ENCODE measurements at regions not wholly inside any gene's neighbourhood (a gene's known extent, or its start where the extent isn't known, plus 50 kb on each side); places are given as distances from the start of the nearest gene placed in this dataset.

- TF ChIP-seq GTF2B (IDR thresholded peaks at IDR 0.05; ENCODE audit: extremely low read depth, insufficient read length) (no peak), ZNF253 (CRISPR knock-in tag; conservative IDR thresholded peaks at IDR 0.05) (no peak), HDAC6 (IDR thresholded peaks at IDR 0.05; ENCODE audit: low read depth, low read length) (no peak), TRIM28 (IDR thresholded peaks at IDR 0.05) (no peak), ZNF639 (CRISPR knock-in tag; conservative IDR thresholded peaks at IDR 0.05 in 1 of 2, IDR thresholded peaks at IDR 0.05 in 1 of 2) (no peak), ZNF232 (CRISPR knock-in tag; IDR thresholded peaks at IDR 0.05) (no peak), E2F1 (CRISPR knock-in tag; IDR thresholded peaks at IDR 0.05) (no peak)
Observed at GRCh38 chr6:18545726-18546125, 158.6 kb downstream of the RNF144B start (continued).

- in situ Hi-C loops (cut with MboI): no loop called here
- WGBS (ENCODE audit: insufficient coverage, low coverage, missing lambda C conversion rate): 6% methylated on average over 3 of the region's 3 CpGs
- Histone ChIP-seq H3K79me2 (ENCODE audit: control insufficient read depth, insufficient read depth, low read length) (no peaks in the 10 kb centered on the region), H3K27ac (ENCODE audit: extremely low read depth, low read depth, low read length) (no peak overlapping the region), H2AFZ (ENCODE audit: low read depth, low read length) (no peak overlapping the region), H3K4me1 (replicated peaks in 1 of 2; ENCODE audit: control insufficient read depth in 2 of 2, insufficient read depth in 2 of 2, low read length in 2 of 2) (no peaks in the 10 kb centered on the region), H4K20me1 (replicated peaks; ENCODE audit: control insufficient read depth, insufficient read depth, low read length) (no peaks in the 10 kb centered on the region), H3K4me3 (no peak overlapping the region), H3K36me3 (ENCODE audit: control insufficient read depth, insufficient read depth, low read length) (no peaks in the 10 kb centered on the region), H3K9me3 (replicated peaks; ENCODE audit: control insufficient read depth, insufficient read depth, low read depth, low read length) (no peaks in the 10 kb centered on the region), H3K9ac (ENCODE audit: insufficient read depth in 1 of 2, low read depth in 2 of 2, low read length in 2 of 2) (no peak overlapping the region), H3K9me1 (ENCODE audit: control insufficient read depth, insufficient read depth, low read length) (no peaks in the 10 kb centered on the region), H3K27me3 (ENCODE audit: control insufficient read depth in 2 of 2, insufficient read depth in 2 of 2, low read length in 2 of 2) (no peaks in the 10 kb centered on the region), H3K4me2 (ENCODE audit: insufficient read depth, low read length) (no peak overlapping the region)
- FAIRE-seq: no peak
- ChIA-PET CTCF (ENCODE audit: low intra/inter-chr PET ratio) (no interaction called here), POLR2A (no interaction called here)
- no peak for ATAC-seq
- no peak for DNase-seq (ENCODE audit: extremely low read depth in 1 of 4, low spot score in 3 of 4)
- BruUV-seq (replicated peaks): no TSS peak
- intact Hi-C loops (cut with micrococcal nuclease): no loop called here
- TF ChIP-seq MAFF (IDR thresholded peaks at IDR 0.05; ENCODE audit: low read length) (peak; percentile 92), RUNX1 (IDR thresholded peaks at IDR 0.05; ENCODE audit: low read depth) (no peak), SRSF3 (IDR thresholded peaks at IDR 0.05; ENCODE audit: insufficient read depth, low read length) (no peak), MAFG (tag; conservative IDR thresholded peaks at IDR 0.05) (peak; percentile 82), GATA2 (CRISPR knock-in tag; IDR thresholded peaks at IDR 0.05) (no peak), C11orf30 (IDR thresholded peaks at IDR 0.05; ENCODE audit: low read depth) (peak; percentile 77), MAFK (IDR thresholded peaks at IDR 0.05; ENCODE audit: low read length) (peak; percentile 93), MYC (IDR thresholded peaks at IDR 0.05; ENCODE audit: low read depth, low read length) (no peak), MYC (CRISPR knock-in tag; IDR thresholded peaks at IDR 0.05; ENCODE audit: borderline replicate concordance, low read depth) (no peak), JUND (IDR thresholded peaks at IDR 0.05; ENCODE audit: borderline replicate concordance, low read depth, low read length) (no peak), JUND (tag; IDR thresholded peaks at IDR 0.05; ENCODE audit: borderline replicate concordance, low read depth, low read length) (no peak)
- TF ChIP-seq, protein P1, sequence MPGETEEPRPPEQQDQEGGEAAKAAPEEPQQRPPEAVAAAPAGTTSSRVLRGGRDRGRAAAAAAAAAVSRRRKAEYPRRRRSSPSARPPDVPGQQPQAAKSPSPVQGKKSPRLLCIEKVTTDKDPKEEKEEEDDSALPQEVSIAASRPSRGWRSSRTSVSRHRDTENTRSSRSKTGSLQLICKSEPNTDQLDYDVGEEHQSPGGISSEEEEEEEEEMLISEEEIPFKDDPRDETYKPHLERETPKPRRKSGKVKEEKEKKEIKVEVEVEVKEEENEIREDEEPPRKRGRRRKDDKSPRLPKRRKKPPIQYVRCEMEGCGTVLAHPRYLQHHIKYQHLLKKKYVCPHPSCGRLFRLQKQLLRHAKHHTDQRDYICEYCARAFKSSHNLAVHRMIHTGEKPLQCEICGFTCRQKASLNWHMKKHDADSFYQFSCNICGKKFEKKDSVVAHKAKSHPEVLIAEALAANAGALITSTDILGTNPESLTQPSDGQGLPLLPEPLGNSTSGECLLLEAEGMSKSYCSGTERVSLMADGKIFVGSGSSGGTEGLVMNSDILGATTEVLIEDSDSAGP (CRISPR knock-in tag; IDR thresholded peaks at IDR 0.05): no peak
Observed at GRCh38 chr6:18550119-18550518, 163.0 kb downstream of the RNF144B start.
